T-cell (primary cell): ENCODE measurements at regions not wholly inside any gene's neighbourhood (a gene's known extent, or its start where the extent isn't known, plus 50 kb on each side); places are given as distances from the start of the nearest gene placed in this dataset.

ENCODE experiments used
- ATAC-seq, 4 experiments: fragments of 200-7000 bp in 3 of 4; fragments of 150-1000 bp in 1 of 4; cut with Tn5 transposase; replicated peaks in 1 of 4; 1 replicate in 3 of 4; 2 replicates in 1 of 4; pipeline ENCODE4 v1.10.0; 2021; ENCODE audit warnings: moderate library complexity in 3 of 4, mild to moderate bottlenecking in 2 of 4, moderate number of reproducible peaks in 1 of 4
- CTCF ChIA-PET, 2 donors: fragments of 300-600 bp; sonication (Branson Sonifier 250); formaldehyde crosslinking; loops; one replicate each; lab custom pipeline; 2022; ENCODE audit warnings: antibody characterized with exemption in 2 of 2; lab: Charles Lee
- POLR2A ChIA-PET, 2 donors: fragments of 300-600 bp; sonication (Branson Sonifier 250); formaldehyde crosslinking; loops; one replicate each; lab custom pipeline; 2022; ENCODE audit warnings: antibody characterized with exemption in 2 of 2; lab: Charles Lee
- DNase-seq, 35 experiments: peaks; one replicate each; pipeline versions ENCODE4 v3.0.0 to v3.0.0-alpha.2; 2013 to 2023
- H3K27ac ChIP-seq: one replicate; pipeline ENCODE4 v1.5.1; 2013; ENCODE audit warnings: low read length
- H3K27me3 ChIP-seq, 2 experiments: replicated peaks in 1 of 2; 1 replicate in 1 of 2; 2 replicates in 1 of 2; pipeline versions ENCODE4 v1.6.1 to v1.7.0; 2013; ENCODE audit warnings: low read length in 1 of 2, mixed read lengths in 1 of 2; ENCODE audit not compliant: control insufficient read depth in 2 of 2, insufficient read depth in 2 of 2; ENCODE audit errors: extremely low read depth in 1 of 2
- H3K36me3 ChIP-seq, 2 donors: 1 replicate in 1 of 2; 2 replicates in 1 of 2; pipeline versions ENCODE4 v1.6.1 to v1.7.0; 2013; ENCODE audit warnings: low read length in 1 of 2; ENCODE audit not compliant: control insufficient read depth in 2 of 2, insufficient read depth in 1 of 2; ENCODE audit errors: extremely low read depth in 1 of 2
- H3K4me1 ChIP-seq, 2 experiments: 1 replicate in 1 of 2; 2 replicates in 1 of 2; pipeline versions ENCODE4 v1.6.1 to v1.7.0; 2013; ENCODE audit warnings: low read length in 2 of 2, mixed read lengths in 1 of 2; ENCODE audit not compliant: insufficient read depth in 2 of 2, control insufficient read depth in 1 of 2; ENCODE audit errors: extremely low read depth in 1 of 2
- H3K4me3 ChIP-seq, 2 donors: 1 replicate in 1 of 2; 2 replicates in 1 of 2; pipeline versions ENCODE4 v1.5.1 to v1.7.0; 2013; ENCODE audit warnings: mild to moderate bottlenecking in 2 of 2, low read length in 1 of 2, moderate library complexity in 1 of 2; ENCODE audit not compliant: control insufficient read depth in 1 of 2; ENCODE audit errors: extremely low read depth in 1 of 2
- H3K9me3 ChIP-seq: 2 replicates; pipeline ENCODE4 v1.7.0; 2013
- H3K27ac Mint-ChIP-seq, 2 donors: one replicate each; pipeline ENCODE4 v1.8.0; 2020 to 2021; ENCODE audit warnings: mild to moderate bottlenecking in 2 of 2, mixed read lengths in 2 of 2
- H3K27me3 Mint-ChIP-seq, 2 donors: one replicate each; pipeline ENCODE4 v1.8.0; 2021 to 2022; ENCODE audit warnings: mixed read lengths in 2 of 2
- H3K36me3 Mint-ChIP-seq: one replicate; pipeline ENCODE4 v1.8.0; 2021; ENCODE audit warnings: mixed read lengths
- H3K4me1 Mint-ChIP-seq, 3 donors: one replicate each; pipeline ENCODE4 v1.8.0; 2020 to 2022; ENCODE audit warnings: mixed read lengths in 3 of 3, mild to moderate bottlenecking in 1 of 3
- H3K4me3 Mint-ChIP-seq, 3 donors: one replicate each; pipeline ENCODE4 v1.8.0; 2020 to 2022; ENCODE audit warnings: mild to moderate bottlenecking in 3 of 3, mixed read lengths in 3 of 3, moderate library complexity in 3 of 3
- H3K9me3 Mint-ChIP-seq, 3 donors: one replicate each; pipeline ENCODE4 v1.8.0; 2020 to 2022; ENCODE audit warnings: mixed read lengths in 3 of 3
- WGBS: methylation state at CpG from one replicate; pipeline ENCODE4 v1.1.5; 2013; ENCODE audit warnings: missing lambda C conversion rate; ENCODE audit not compliant: insufficient coverage; 5-methylcytosine and 5-hydroxymethylcytosine counted together

GRCh38 chr9:96137671-96138429 is 164.1 kb downstream of the HSD17B3 start:
- POLR2A ChIA-PET, result no interaction called here
- H3K4me3 ChIP-seq, result no peak overlapping the region
- no peak overlapping the region for H3K27ac Mint-ChIP-seq

GRCh38 chr9:96136992-96137670 is 164.8 kb downstream of the HSD17B3 start:
- Mint-ChIP-seq H3K4me3 (peak overlapping the region in 1 of 3 donors; percentile 34), H3K4me1 (peaks cover 7 to 14% (median 9%) of the 10 kb centered on the region in 3 donors), H3K36me3 (peaks cover 7% of the 10 kb centered on the region), H3K9me3 (peaks cover 0 to 17% (median 5%) of the 10 kb centered on the region in 3 donors), H3K27ac (no peak overlapping the region), H3K27me3 (peaks cover 0 to 14% of the 10 kb centered on the region in 2 donors)
- CTCF ChIA-PET, result interaction anchor here in 1 of 2 donors (0.6 kb wide), 1 partner anchor 15 kb away, joined by 4 read pairs; no protein-coding TSS in a partner anchor
- DNase-seq (peak in 3 of 35 experiments; percentile 7 to 14 (median 13)), ATAC-seq (no peak)
- Histone ChIP-seq H3K4me1 (peaks cover 0 to 6% of the 10 kb centered on the region in 2 experiments), H3K27me3 (peaks cover 0 to 2% of the 10 kb centered on the region in 2 experiments), H3K4me3 (no peak overlapping the region), H3K27ac (peak overlapping the region; percentile 46), H3K36me3 (no peaks in the 10 kb centered on the region), H3K9me3 (no peaks in the 10 kb centered on the region)
- 60% methylated on average over 2 of the region's 8 CpGs for WGBS
- POLR2A ChIA-PET, result no interaction called here

More at GRCh38 chr9:96137671-96138429, 164.1 kb downstream of the HSD17B3 start:
- WGBS, result no CpG with 5 or more reads among the region's 6 CpGs
- CTCF ChIA-PET, result no interaction called here
- DNase-seq (no peak), ATAC-seq (no peak)
- Mint-ChIP-seq H3K4me1 (peaks cover 7 to 14% (median 9%) of the 10 kb centered on the region in 3 donors), H3K9me3 (peaks cover 0 to 14% (median 5%) of the 10 kb centered on the region in 3 donors), H3K4me3 (peak overlapping the region in 1 of 3 donors; percentile 34), H3K36me3 (peaks cover 4% of the 10 kb centered on the region), H3K27me3 (peaks cover 0 to 9% of the 10 kb centered on the region in 2 donors)
- H3K9me3 ChIP-seq, result no peaks in the 10 kb centered on the region
- H3K4me1 ChIP-seq, result peaks cover 0 to 6% of the 10 kb centered on the region in 2 experiments
- peak overlapping the region; percentile 46 for H3K27ac ChIP-seq
- peaks cover 0 to 2% of the 10 kb centered on the region in 2 experiments for H3K27me3 ChIP-seq
- H3K36me3 ChIP-seq, result no peaks in the 10 kb centered on the region

- peaks cover 7 to 14% (median 9%) of the 10 kb centered on the region in 3 donors for H3K4me1 Mint-ChIP-seq
Observed at GRCh38 chr9:96135753-96136290, 166.2 kb downstream of the HSD17B3 start.

GRCh38 chr9:96135076-96135752 is 166.8 kb downstream of the HSD17B3 start:
- WGBS, result 75% methylated on average over 4 of the region's 9 CpGs
- ChIA-PET POLR2A (no interaction called here), CTCF (no interaction called here)
- Mint-ChIP-seq H3K9me3 (peaks cover 0 to 17% (median 5%) of the 10 kb centered on the region in 3 donors), H3K4me1 (peaks cover 7 to 14% (median 9%) of the 10 kb centered on the region in 3 donors), H3K27ac (no peak overlapping the region), H3K36me3 (peaks cover 7% of the 10 kb centered on the region), H3K4me3 (no peak overlapping the region), H3K27me3 (peaks cover 1 to 15% of the 10 kb centered on the region in 2 donors)
- Histone ChIP-seq H3K9me3 (no peaks in the 10 kb centered on the region), H3K36me3 (no peaks in the 10 kb centered on the region), H3K27me3 (no peaks in the 10 kb centered on the region), H3K27ac (no peak overlapping the region), H3K4me3 (no peak overlapping the region), H3K4me1 (peaks cover 0 to 6% of the 10 kb centered on the region in 2 experiments)
- ATAC-seq (no peak), DNase-seq (no peak)

More at GRCh38 chr9:96135753-96136290, 166.2 kb downstream of the HSD17B3 start:
- no peaks in the 10 kb centered on the region for H3K27me3 ChIP-seq
- ATAC-seq (no peak), DNase-seq (no peak)
- peaks cover 0 to 6% of the 10 kb centered on the region in 2 experiments for H3K4me1 ChIP-seq
- WGBS, result 29% methylated on average over 1 of the region's 3 CpGs
- Mint-ChIP-seq H3K4me3 (no peak overlapping the region), H3K36me3 (peaks cover 7% of the 10 kb centered on the region), H3K27me3 (peaks cover 0 to 12% of the 10 kb centered on the region in 2 donors), H3K9me3 (peaks cover 0 to 17% (median 5%) of the 10 kb centered on the region in 3 donors), H3K27ac (no peak overlapping the region)
- ChIA-PET CTCF (no interaction called here), POLR2A (no interaction called here)
- H3K4me3 ChIP-seq, result no peak overlapping the region
- no peak overlapping the region for H3K27ac ChIP-seq
- H3K36me3 ChIP-seq, result no peaks in the 10 kb centered on the region
- H3K9me3 ChIP-seq, result no peaks in the 10 kb centered on the region

- Mint-ChIP-seq H3K27me3 (peaks cover 2 to 11% of the 10 kb centered on the region in 2 donors), H3K36me3 (peaks cover 7% of the 10 kb centered on the region), H3K4me1 (peaks cover 7 to 14% (median 9%) of the 10 kb centered on the region in 3 donors), H3K9me3 (peaks cover 0 to 17% (median 5%) of the 10 kb centered on the region in 3 donors), H3K27ac (no peak overlapping the region), H3K4me3 (no peak overlapping the region)
- peaks cover 0 to 6% of the 10 kb centered on the region in 2 experiments for H3K4me1 ChIP-seq
- no peaks in the 10 kb centered on the region for H3K27me3 ChIP-seq
- no peak overlapping the region for H3K27ac ChIP-seq
- WGBS, result 90% methylated on average over 5 of the region's 6 CpGs
- ChIA-PET POLR2A (no interaction called here), CTCF (no interaction called here)
- no peaks in the 10 kb centered on the region for H3K9me3 ChIP-seq
- no peak overlapping the region for H3K4me3 ChIP-seq
- no peak for DNase-seq
- no peak for ATAC-seq
- H3K36me3 ChIP-seq, result no peaks in the 10 kb centered on the region
Observed at GRCh38 chr9:96133321-96134021, 168.5 kb downstream of the HSD17B3 start.
